Skeletal muscle satellite cell (primary cell): ENCODE measurements at regions not wholly inside any gene's neighbourhood (a gene's known extent, or its start where the extent isn't known, plus 50 kb on each side); places are given as distances from the start of the nearest gene placed in this dataset.

Source experiments
- H3K27me3 ChIP-seq: 2 replicates; pipeline ENCODE4 v1.7.0; 2013; ENCODE audit warnings: low read length; ENCODE audit not compliant: control insufficient read depth, insufficient read depth
- H3K36me3 ChIP-seq: 2 replicates; pipeline ENCODE4 v1.7.0; 2013; ENCODE audit warnings: mild to moderate bottlenecking, control low read depth, low read length; ENCODE audit not compliant: insufficient read depth
- H3K4me1 ChIP-seq: 2 replicates; pipeline ENCODE4 v1.7.0; 2013; ENCODE audit warnings: low read length; ENCODE audit not compliant: control insufficient read depth, insufficient read depth
- H3K4me2 ChIP-seq: 2 replicates; pipeline ENCODE4 v1.7.0; 2013; ENCODE audit warnings: mild to moderate bottlenecking, low read length
- H3K4me3 ChIP-seq: 2 replicates; pipeline ENCODE4 v1.7.0; 2013; ENCODE audit warnings: low read length
- H3K9ac ChIP-seq: 2 replicates; pipeline ENCODE4 v1.7.0; 2013; ENCODE audit warnings: mild to moderate bottlenecking, low read depth, low read length, moderate library complexity
- H3K9me3 ChIP-seq: replicated peaks from 2 replicates; pipeline ENCODE4 v1.7.0; 2013; ENCODE audit warnings: mild to moderate bottlenecking, control low read depth, low read length

- Histone ChIP-seq H3K4me1 (no peaks in the 10 kb centered on the region), H3K36me3 (no peaks in the 10 kb centered on the region), H3K4me3 (no peak overlapping the region), H3K9me3 (no peaks in the 10 kb centered on the region), H3K27me3 (no peaks in the 10 kb centered on the region), H3K9ac (no peak overlapping the region), H3K4me2 (no peak overlapping the region)
Observed at GRCh38 chr6:163668061-163668426, 253.5 kb downstream of the QKI start.

GRCh38 chr6:163667372-163668060, 253.0 kb downstream of the QKI start:
- Histone ChIP-seq H3K4me3 (no peak overlapping the region), H3K4me2 (no peak overlapping the region), H3K27me3 (no peaks in the 10 kb centered on the region), H3K36me3 (no peaks in the 10 kb centered on the region), H3K4me1 (no peaks in the 10 kb centered on the region), H3K9me3 (no peaks in the 10 kb centered on the region), H3K9ac (no peak overlapping the region)

- no peak overlapping the region for H3K4me3 ChIP-seq
- H3K9me3 ChIP-seq = no peaks in the 10 kb centered on the region
- H3K36me3 ChIP-seq = no peaks in the 10 kb centered on the region
- no peaks in the 10 kb centered on the region for H3K4me1 ChIP-seq
- no peak overlapping the region for H3K4me2 ChIP-seq
- no peaks in the 10 kb centered on the region for H3K27me3 ChIP-seq
- no peak overlapping the region for H3K9ac ChIP-seq
Observed at GRCh38 chr6:163665464-163665863, 250.9 kb downstream of the QKI start.

GRCh38 chr6:163663575-163663974, 249.1 kb downstream of the QKI start:
- H3K9me3 ChIP-seq = no peaks in the 10 kb centered on the region
- H3K4me2 ChIP-seq = no peak overlapping the region
- peaks cover 5% of the 10 kb centered on the region for H3K27me3 ChIP-seq
- H3K4me3 ChIP-seq = no peak overlapping the region
- H3K9ac ChIP-seq = no peak overlapping the region
- H3K36me3 ChIP-seq = no peaks in the 10 kb centered on the region
- H3K4me1 ChIP-seq = no peaks in the 10 kb centered on the region

- H3K27me3 ChIP-seq = peaks cover 5% of the 10 kb centered on the region
- H3K4me2 ChIP-seq = no peak overlapping the region
- H3K4me1 ChIP-seq = no peaks in the 10 kb centered on the region
- H3K9me3 ChIP-seq = no peaks in the 10 kb centered on the region
- H3K4me3 ChIP-seq = no peak overlapping the region
- no peaks in the 10 kb centered on the region for H3K36me3 ChIP-seq
- no peak overlapping the region for H3K9ac ChIP-seq
Observed at GRCh38 chr6:163662604-163663225, 248.2 kb downstream of the QKI start.

GRCh38 chr6:163661272-163661671, 246.8 kb downstream of the QKI start:
- Histone ChIP-seq H3K4me3 (no peak overlapping the region), H3K4me2 (no peak overlapping the region), H3K27me3 (peaks cover 5% of the 10 kb centered on the region), H3K4me1 (no peaks in the 10 kb centered on the region), H3K9ac (no peak overlapping the region), H3K9me3 (no peaks in the 10 kb centered on the region), H3K36me3 (no peaks in the 10 kb centered on the region)

GRCh38 chr6:163659803-163660202, 245.3 kb downstream of the QKI start:
- Histone ChIP-seq H3K27me3 (peaks cover 5% of the 10 kb centered on the region), H3K9ac (no peak overlapping the region), H3K9me3 (no peaks in the 10 kb centered on the region), H3K4me1 (no peaks in the 10 kb centered on the region), H3K4me3 (no peak overlapping the region), H3K4me2 (no peak overlapping the region), H3K36me3 (no peaks in the 10 kb centered on the region)

- Histone ChIP-seq H3K9ac (no peak overlapping the region), H3K27me3 (peaks cover 5% of the 10 kb centered on the region), H3K4me2 (no peak overlapping the region), H3K4me3 (no peak overlapping the region), H3K36me3 (no peaks in the 10 kb centered on the region), H3K9me3 (no peaks in the 10 kb centered on the region), H3K4me1 (no peaks in the 10 kb centered on the region)
Observed at GRCh38 chr6:163655217-163656121, 241.0 kb downstream of the QKI start.

- H3K36me3 ChIP-seq = no peaks in the 10 kb centered on the region
- no peaks in the 10 kb centered on the region for H3K4me1 ChIP-seq
- H3K9ac ChIP-seq = no peak overlapping the region
- no peak overlapping the region for H3K4me2 ChIP-seq
- no peaks in the 10 kb centered on the region for H3K9me3 ChIP-seq
- H3K27me3 ChIP-seq = no peaks in the 10 kb centered on the region
- no peak overlapping the region for H3K4me3 ChIP-seq
Observed at GRCh38 chr6:163651915-163652668, 237.6 kb downstream of the QKI start.

GRCh38 chr6:163651426-163651825, 236.9 kb downstream of the QKI start:
- no peaks in the 10 kb centered on the region for H3K36me3 ChIP-seq
- H3K4me1 ChIP-seq = no peaks in the 10 kb centered on the region
- no peak overlapping the region for H3K4me2 ChIP-seq
- H3K9ac ChIP-seq = no peak overlapping the region
- no peaks in the 10 kb centered on the region for H3K27me3 ChIP-seq
- H3K9me3 ChIP-seq = no peaks in the 10 kb centered on the region
- H3K4me3 ChIP-seq = no peak overlapping the region

- Histone ChIP-seq H3K4me2 (no peak overlapping the region), H3K4me3 (no peak overlapping the region), H3K9me3 (no peaks in the 10 kb centered on the region), H3K27me3 (no peaks in the 10 kb centered on the region), H3K9ac (no peak overlapping the region), H3K4me1 (no peaks in the 10 kb centered on the region), H3K36me3 (no peaks in the 10 kb centered on the region)
Observed at GRCh38 chr6:163648868-163649267, 234.3 kb downstream of the QKI start.
